Right lobe of liver (tissue), 4 donors: ENCODE measurements at regions not wholly inside any gene's neighbourhood (a gene's known extent, or its start where the extent isn't known, plus 50 kb on each side); places are given as distances from the start of the nearest gene placed in this dataset.

ENCODE experiments used
- CTCF ChIP-seq, 4 donors: fragments of 200-600 bp in 3 of 4; fragments of 450-650 bp in 1 of 4; IDR thresholded peaks; one replicate each; pipeline versions ENCODE4 v1.5.1 to v1.8.0; 2016 to 2022; ENCODE audit warnings: antibody characterized with exemption in 4 of 4, mild to moderate bottlenecking in 2 of 4
- POLR2A ChIP-seq: fragments of 450-650 bp; IDR thresholded peaks from one replicate; pipeline ENCODE4 v1.6.1; 2017; ENCODE audit warnings: antibody characterized with exemption, mild to moderate bottlenecking
- donor health status: DM: no; HTN: no; CAD: no.
- donor health status: DM: no; HTN: no; CAD: no.
- donor health status: DM: no; HTN: yes; CAD: no.

GRCh38 chr3:104436506-104436905, 930.2 kb upstream of the ALCAM start:
- no peak for TF ChIP-seq POLR2A
- TF ChIP-seq CTCF (IDR thresholded peaks at IDR 0.05): no peak
